Activated CD4-positive, alpha-beta T cell treated with anti-CD3 and anti-CD28 coated beads for 36 hours (primary cell): ENCODE measurements at regions not wholly inside any gene's neighbourhood (a gene's known extent, or its start where the extent isn't known, plus 50 kb on each side); places are given as distances from the start of the nearest gene placed in this dataset.

Source experiments
- ATAC-seq: fragments of 200-7000 bp; cut with Tn5 transposase; one replicate; pipeline ENCODE4 v1.10.0; 2021; ENCODE audit warnings: mild to moderate bottlenecking, moderate library complexity
- CTCF ChIA-PET: fragments of 350-600 bp; sonication (Branson Sonifier 250); formaldehyde crosslinking; loops from one replicate; lab custom pipeline; 2021; ENCODE audit warnings: antibody characterized with exemption; lab: Charles Lee
- POLR2A ChIA-PET: fragments of 350-600 bp; sonication (Branson Sonifier 250); formaldehyde crosslinking; loops from one replicate; lab custom pipeline; 2021; ENCODE audit warnings: antibody characterized with exemption, inconsistent platforms; lab: Charles Lee
- DNase-seq: peaks from one replicate; pipeline ENCODE4 v3.0.0-alpha.2; 2020
- H3K27ac Mint-ChIP-seq: one replicate; pipeline ENCODE4 v1.8.0; 2021; ENCODE audit warnings: mixed read lengths
- H3K27me3 Mint-ChIP-seq: one replicate; pipeline ENCODE4 v1.8.0; 2021; ENCODE audit warnings: mixed read lengths
- H3K36me3 Mint-ChIP-seq: one replicate; pipeline ENCODE4 v1.8.0; 2021; ENCODE audit warnings: low read depth, mixed read lengths
- H3K4me1 Mint-ChIP-seq: one replicate; pipeline ENCODE4 v1.8.0; 2021; ENCODE audit warnings: mixed read lengths
- H3K4me3 Mint-ChIP-seq: one replicate; pipeline ENCODE4 v1.8.0; 2021; ENCODE audit warnings: mild to moderate bottlenecking, moderate library complexity, mixed read lengths
- H3K9me3 Mint-ChIP-seq: one replicate; pipeline ENCODE4 v1.8.0; 2021; ENCODE audit warnings: low read depth, mixed read lengths
- intact Hi-C, 2 experiments: fragments of 100-400 bp; cut with DNase I in 1 of 2; cut with micrococcal nuclease in 1 of 2; formaldehyde crosslinking; loops; one replicate each; pipeline versions ENCODE4 v1.14.2 to v1.15.1; 2022 to 2024; cut with DNase I, micrococcal nuclease

DNA sequence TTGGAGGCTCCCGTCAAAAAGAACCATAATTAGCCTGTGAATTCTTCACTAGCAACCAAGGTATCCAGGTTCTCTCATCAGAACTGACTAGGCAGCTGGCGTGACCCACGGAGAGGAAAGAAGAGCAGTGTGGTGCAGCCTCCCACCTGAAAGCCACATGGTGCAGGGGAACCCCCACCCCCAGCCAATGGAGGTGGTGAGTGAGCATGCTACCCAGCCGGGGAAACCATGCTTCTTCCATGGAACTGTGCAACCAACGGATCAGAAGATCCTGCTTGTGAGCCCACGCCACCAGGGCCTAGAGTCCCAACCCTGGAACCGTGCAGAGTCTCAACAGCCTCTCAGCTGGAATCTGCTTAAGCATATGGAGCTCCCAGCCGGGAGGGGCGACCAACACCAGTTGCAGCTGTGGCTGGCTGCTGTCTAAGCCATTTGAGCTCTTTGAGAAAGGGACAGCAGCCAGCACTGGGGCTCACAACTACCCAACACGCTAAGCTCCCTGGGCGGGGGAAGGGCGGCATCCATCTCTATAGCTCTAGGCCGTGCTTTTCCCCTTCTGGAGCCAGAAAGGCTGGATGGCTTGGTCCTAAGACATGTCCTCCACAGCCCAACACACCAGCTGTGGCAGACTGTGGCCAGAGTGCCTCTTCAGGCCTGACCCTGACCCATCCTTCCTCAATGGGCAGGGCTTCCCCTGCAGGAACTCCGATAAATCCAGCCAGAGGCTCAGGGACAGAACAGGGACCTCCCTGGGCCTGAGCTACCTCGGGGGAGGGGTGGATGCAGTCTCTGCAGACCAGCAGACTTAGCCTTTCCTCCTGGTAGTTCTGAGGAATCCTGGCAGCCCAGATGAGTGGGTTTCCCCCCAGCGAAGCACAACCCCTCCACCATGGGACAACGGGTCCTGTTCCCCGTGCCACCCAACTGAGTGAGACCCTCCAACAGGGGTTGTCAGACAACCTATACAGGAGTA lies 151.4 kb upstream of the NXPH2 start:
- ChIA-PET CTCF (interaction anchor here (0.7 kb wide), 1 partner anchor 314 kb away, joined by 4 read pairs; no protein-coding TSS in a partner anchor), POLR2A (no interaction called here)
- no peak for DNase-seq
- Mint-ChIP-seq H3K27me3 (no peaks in the 10 kb centered on the region), H3K36me3 (no peaks in the 10 kb centered on the region), H3K4me3 (no peak overlapping the region), H3K9me3 (peaks cover 3% of the 10 kb centered on the region), H3K4me1 (no peaks in the 10 kb centered on the region), H3K27ac (no peak overlapping the region)
- no peak for ATAC-seq
- intact Hi-C loops = no loop called here

DNA sequence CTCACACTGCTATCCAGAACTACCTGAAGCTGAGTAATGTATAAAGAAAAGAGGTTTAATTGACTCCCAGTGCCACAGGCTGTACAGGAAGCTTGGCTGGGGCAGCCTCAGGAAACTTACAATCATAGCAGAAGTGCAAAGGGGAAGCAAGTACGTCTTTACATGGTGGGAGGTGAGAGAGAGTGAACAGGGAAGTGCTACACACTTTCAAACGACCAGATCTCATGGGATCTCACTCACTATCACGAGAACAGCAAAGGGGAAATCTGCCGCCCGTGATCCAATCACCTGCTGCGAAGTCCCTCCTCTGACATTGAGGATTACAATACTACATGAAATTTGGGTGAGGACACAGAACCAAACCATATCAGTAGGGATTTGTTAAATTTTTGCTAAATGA lies 150.4 kb upstream of the NXPH2 start:
- no peak for ATAC-seq
- no peak for DNase-seq
- H3K36me3 Mint-ChIP-seq = no peaks in the 10 kb centered on the region
- no peaks in the 10 kb centered on the region for H3K27me3 Mint-ChIP-seq
- POLR2A ChIA-PET = no interaction called here
- CTCF ChIA-PET = no interaction called here
- H3K4me3 Mint-ChIP-seq = no peak overlapping the region
- H3K4me1 Mint-ChIP-seq = no peaks in the 10 kb centered on the region
- H3K27ac Mint-ChIP-seq = no peak overlapping the region
- H3K9me3 Mint-ChIP-seq = peaks cover 3% of the 10 kb centered on the region
- intact Hi-C loops = no loop called here

DNA sequence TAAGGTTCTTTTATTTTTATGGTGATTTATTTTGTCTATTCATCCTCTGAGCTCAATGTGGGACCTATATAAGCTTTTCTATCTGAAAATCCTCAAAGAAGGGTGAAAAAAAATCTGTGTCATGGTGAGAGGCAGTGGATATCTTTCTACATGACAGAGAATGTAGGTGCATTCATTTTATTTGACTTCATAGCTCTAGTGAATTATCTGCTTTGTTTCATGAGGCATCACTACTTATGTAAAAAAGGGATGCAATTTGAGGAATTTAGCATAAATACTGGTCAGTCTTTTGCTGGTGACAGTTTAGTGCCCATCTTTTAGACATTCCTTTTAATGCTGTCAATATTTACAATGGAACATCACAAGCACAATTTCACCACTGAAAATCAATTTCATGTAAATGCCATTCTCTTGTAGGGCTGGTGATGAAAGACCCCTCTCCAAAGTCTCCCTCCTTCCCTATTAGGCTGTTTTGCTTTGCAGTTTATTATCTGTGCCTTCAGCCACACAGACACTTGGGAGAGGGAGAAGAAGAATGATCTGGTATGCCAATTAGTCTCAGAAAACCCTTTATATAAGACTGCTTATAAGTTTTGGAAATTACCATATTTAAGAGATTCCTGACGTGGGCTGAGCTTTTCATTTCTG lies 148.3 kb upstream of the NXPH2 start:
- Mint-ChIP-seq H3K27me3 (no peaks in the 10 kb centered on the region), H3K4me1 (no peaks in the 10 kb centered on the region), H3K9me3 (peaks cover 3% of the 10 kb centered on the region), H3K36me3 (no peaks in the 10 kb centered on the region), H3K27ac (no peak overlapping the region), H3K4me3 (no peak overlapping the region)
- intact Hi-C loops = no loop called here
- POLR2A ChIA-PET = no interaction called here
- DNase-seq = no peak
- no peak for ATAC-seq
- CTCF ChIA-PET = no interaction called here

DNA sequence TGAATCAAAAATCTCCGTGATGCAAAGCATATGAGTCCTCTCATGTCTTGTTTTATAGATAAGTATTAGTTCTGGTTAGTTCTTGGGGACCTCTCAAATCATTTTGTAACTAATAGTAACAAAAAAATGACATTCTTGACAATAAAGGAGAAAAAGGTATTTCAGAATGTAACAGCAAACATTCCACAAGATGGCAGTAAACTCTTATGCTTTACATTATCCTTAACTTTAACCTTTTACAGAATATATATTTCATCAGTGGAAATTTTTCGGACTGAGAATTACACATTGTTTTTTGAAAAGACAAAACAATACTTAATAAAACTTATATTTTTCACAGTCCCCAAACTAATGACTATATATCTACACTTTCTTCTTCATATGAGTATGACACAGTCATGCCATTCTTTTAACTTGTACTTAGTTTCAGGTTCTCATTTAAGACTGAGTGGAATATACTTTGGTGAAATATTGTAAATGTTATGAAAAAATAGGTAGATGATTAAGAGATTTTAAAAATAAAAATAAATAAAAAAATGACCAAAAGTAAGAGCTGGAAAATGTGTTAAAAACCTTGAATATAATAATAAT lies 142.9 kb upstream of the NXPH2 start:
- ChIA-PET POLR2A (no interaction called here), CTCF (no interaction called here)
- no peak overlapping the region for H3K27ac Mint-ChIP-seq

DNA sequence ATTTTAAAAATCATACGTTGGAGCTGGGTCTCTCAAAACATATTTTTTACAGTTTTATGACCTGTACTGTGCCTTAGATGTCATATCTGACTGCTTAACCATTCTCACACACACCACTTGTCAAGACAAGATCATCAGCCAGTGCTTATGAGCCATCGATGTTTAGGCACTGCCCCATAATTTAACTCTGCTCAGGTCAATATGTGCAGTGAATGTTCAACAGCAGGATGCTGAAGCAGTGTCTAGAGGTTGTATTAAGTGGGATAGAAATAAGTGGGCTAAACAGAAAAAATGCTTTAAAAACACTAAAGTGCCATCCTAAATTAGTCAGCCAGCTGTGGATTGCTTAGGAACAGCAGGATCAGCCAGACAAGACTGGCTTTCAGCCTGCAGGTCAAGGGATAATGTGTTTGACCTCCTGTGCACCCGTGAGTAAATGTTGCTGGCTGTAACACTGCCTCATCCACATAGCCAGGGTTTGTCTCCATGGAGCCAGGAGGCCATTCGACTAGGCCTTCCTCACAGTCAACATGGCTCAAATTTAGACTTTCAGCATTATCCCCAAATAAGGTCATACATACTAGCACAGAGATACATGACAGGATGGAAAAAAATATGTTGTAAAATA lies 139.0 kb upstream of the NXPH2 start:
- ChIA-PET CTCF (no interaction called here), POLR2A (no interaction called here)
- H3K36me3 Mint-ChIP-seq = no peaks in the 10 kb centered on the region
- H3K9me3 Mint-ChIP-seq = peaks cover 1% of the 10 kb centered on the region
- no peaks in the 10 kb centered on the region for H3K27me3 Mint-ChIP-seq
- H3K4me1 Mint-ChIP-seq = no peaks in the 10 kb centered on the region
- no peak for DNase-seq
- H3K27ac Mint-ChIP-seq = no peak overlapping the region
- intact Hi-C loops = no loop called here
- no peak overlapping the region for H3K4me3 Mint-ChIP-seq
- no peak for ATAC-seq

More for the DNA sequence above, 142.9 kb upstream of the NXPH2 start:
- DNase-seq = no peak
- intact Hi-C loops = no loop called here
- Mint-ChIP-seq H3K27me3 (no peaks in the 10 kb centered on the region), H3K4me1 (no peaks in the 10 kb centered on the region), H3K36me3 (no peaks in the 10 kb centered on the region), H3K9me3 (peaks cover 1% of the 10 kb centered on the region), H3K4me3 (no peak overlapping the region)
- ATAC-seq = no peak

DNA sequence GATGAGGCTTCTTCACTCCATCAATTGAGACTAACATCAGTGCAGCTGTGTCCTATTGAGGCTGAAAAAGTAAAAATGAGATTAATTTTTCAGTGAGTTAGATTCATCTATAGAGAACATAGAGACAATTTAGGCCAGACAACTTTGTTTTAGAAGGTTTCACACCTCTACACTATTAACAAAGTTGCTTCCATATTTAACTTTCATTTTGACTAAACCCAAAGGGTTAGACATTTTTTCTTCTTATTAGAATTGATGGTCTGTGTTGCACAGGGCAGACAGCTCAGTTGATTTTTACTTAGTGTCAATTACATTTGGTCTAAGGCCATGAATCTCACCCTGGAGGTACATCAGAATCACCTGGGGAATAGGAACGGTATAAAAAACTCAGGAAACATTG lies 130.2 kb upstream of the NXPH2 start:
- no peaks in the 10 kb centered on the region for H3K36me3 Mint-ChIP-seq
- H3K27ac Mint-ChIP-seq = no peak overlapping the region
- intact Hi-C loops = no loop called here
- peaks cover 4% of the 10 kb centered on the region for H3K9me3 Mint-ChIP-seq
- CTCF ChIA-PET = no interaction called here
- no peak overlapping the region for H3K4me3 Mint-ChIP-seq
- DNase-seq (no peak), ATAC-seq (no peak)
- H3K4me1 Mint-ChIP-seq = no peaks in the 10 kb centered on the region
- POLR2A ChIA-PET = no interaction called here
- H3K27me3 Mint-ChIP-seq = no peaks in the 10 kb centered on the region

DNA sequence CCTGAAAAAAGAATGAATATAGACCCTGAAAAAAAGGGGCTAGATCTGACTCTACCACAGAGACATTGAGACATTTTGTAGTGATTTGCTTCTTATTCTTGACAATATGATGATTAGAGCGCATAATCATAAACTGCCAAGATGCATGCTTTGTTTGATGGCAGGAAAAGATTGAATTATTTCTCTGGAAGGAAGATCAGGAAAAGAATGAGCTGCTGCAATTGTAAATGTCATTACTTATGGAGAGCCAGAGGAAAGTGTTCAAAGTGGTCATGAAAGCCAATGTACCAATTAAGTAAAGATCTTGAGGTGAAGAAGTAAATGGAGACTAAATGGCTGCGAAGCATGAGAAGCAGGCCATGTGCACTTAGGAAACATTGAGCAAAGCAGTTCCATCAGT lies 126.4 kb upstream of the NXPH2 start:
- no peak for DNase-seq
- no peaks in the 10 kb centered on the region for H3K4me1 Mint-ChIP-seq
- no peaks in the 10 kb centered on the region for H3K36me3 Mint-ChIP-seq
- H3K27ac Mint-ChIP-seq = no peak overlapping the region
- H3K4me3 Mint-ChIP-seq = no peak overlapping the region
- intact Hi-C loops = no loop called here
- CTCF ChIA-PET = no interaction called here
- POLR2A ChIA-PET = no interaction called here
- peaks cover 2% of the 10 kb centered on the region for H3K9me3 Mint-ChIP-seq
- ATAC-seq = no peak
- H3K27me3 Mint-ChIP-seq = no peaks in the 10 kb centered on the region

DNA sequence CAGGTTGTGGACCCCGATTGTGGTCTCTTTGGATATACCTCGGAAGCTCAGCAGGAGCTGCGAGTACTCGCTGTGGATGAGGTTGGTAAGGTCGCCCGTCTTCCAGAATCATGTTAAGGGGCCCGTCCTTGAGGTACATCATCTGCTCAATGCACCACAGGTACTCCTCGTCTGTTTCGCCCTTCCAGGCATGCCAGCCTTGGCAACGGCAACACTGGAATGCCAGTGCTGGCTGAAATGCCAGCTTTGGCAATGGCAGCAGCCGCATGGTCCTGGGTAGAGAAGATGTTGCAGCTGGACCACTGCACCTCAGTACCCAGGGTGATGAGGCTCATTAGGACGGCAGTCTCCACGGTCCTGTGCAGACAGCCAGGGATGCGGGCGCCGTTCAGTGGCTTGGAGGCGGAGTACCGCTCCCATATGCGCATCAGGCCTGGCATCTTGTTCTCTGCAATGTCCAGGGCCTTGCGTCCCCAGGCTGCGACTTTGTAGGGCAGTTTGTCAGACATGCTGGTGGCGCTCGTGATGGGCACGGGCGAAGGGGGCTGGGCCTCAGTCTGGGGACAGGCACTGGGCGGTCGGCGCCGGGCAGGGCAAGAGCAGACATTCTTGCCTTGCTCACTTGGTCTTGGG lies 122.2 kb upstream of the NXPH2 start:
- Mint-ChIP-seq H3K9me3 (no peaks in the 10 kb centered on the region), H3K36me3 (no peaks in the 10 kb centered on the region), H3K27ac (no peak overlapping the region), H3K4me3 (no peak overlapping the region), H3K4me1 (no peaks in the 10 kb centered on the region), H3K27me3 (no peaks in the 10 kb centered on the region)
- DNase-seq (no peak), ATAC-seq (no peak)
- POLR2A ChIA-PET = no interaction called here
- CTCF ChIA-PET = no interaction called here
- intact Hi-C loops = no loop called here

DNA sequence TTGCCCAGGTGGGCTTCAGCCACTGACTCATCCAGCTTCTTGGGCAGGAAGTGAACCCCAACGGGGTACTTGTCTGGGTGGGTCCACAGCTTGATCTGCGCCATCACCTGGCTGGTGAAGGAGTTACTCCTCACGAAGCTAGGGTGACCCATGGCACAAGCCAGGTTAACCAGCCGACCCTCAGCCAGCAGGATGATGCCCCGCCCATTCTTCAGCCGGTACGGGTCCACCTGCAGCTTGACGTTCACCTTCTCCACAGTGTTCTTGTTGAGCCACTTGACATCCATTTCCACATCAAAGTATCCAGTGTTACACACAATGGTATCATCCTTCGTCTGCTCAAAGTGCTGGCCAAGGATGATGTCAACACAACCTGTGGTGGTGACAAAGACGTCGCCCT lies 121.3 kb upstream of the NXPH2 start:
- Mint-ChIP-seq H3K4me1 (no peaks in the 10 kb centered on the region), H3K36me3 (no peaks in the 10 kb centered on the region), H3K27ac (no peak overlapping the region), H3K9me3 (no peaks in the 10 kb centered on the region), H3K4me3 (no peak overlapping the region), H3K27me3 (no peaks in the 10 kb centered on the region)
- ATAC-seq = no peak
- intact Hi-C loops = no loop called here
- POLR2A ChIA-PET = no interaction called here
- DNase-seq = no peak
- CTCF ChIA-PET = no interaction called here

DNA sequence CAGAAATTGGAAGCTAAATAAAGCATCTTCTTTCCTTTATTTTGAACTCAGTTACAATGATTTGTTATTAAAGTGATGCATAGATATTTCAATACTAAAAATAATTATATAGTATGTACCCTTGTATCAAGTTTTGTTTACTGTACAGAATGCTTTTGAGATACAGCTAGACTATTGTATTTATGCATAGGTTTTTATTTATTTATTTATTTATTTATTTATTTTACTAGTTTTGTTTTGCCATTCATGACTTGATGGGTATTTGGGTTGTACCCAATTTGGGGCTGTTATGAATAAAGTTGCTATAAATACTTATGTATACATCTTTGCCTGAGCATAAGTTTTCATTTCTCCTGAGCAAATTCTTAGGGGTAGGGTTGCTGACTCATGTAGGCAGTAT lies 118.7 kb upstream of the NXPH2 start:
- no peaks in the 10 kb centered on the region for H3K36me3 Mint-ChIP-seq
- H3K9me3 Mint-ChIP-seq = no peaks in the 10 kb centered on the region
- H3K27ac Mint-ChIP-seq = no peak overlapping the region
- H3K4me1 Mint-ChIP-seq = no peaks in the 10 kb centered on the region
- DNase-seq (no peak), ATAC-seq (no peak)
- ChIA-PET CTCF (no interaction called here), POLR2A (no interaction called here)
- no peak overlapping the region for H3K4me3 Mint-ChIP-seq
- H3K27me3 Mint-ChIP-seq = no peaks in the 10 kb centered on the region
- intact Hi-C loops = no loop called here

DNA sequence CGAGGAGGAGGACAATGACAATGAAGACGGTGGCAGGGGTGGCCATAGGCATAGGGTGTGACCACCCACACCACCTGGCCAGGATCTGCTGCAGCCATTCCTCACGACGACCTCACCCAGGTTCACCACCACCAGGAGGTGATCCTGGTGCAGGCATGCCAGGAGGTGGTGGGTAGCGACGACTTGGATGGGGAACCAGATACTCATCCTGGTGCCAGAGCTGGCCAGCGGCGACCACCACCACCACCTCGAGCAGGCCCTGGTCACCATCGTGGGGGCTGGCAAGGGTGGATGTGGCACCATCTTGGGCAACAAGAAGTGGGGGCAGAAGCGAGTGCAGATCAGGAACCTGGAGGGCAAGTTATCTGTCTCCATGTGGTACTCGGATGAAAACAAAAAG lies 117.1 kb upstream of the NXPH2 start:
- H3K36me3 Mint-ChIP-seq = no peaks in the 10 kb centered on the region
- H3K27ac Mint-ChIP-seq = no peak overlapping the region
- no peak for ATAC-seq
- ChIA-PET CTCF (no interaction called here), POLR2A (no interaction called here)
- intact Hi-C loops = no loop called here
- H3K4me1 Mint-ChIP-seq = no peaks in the 10 kb centered on the region
- no peaks in the 10 kb centered on the region for H3K27me3 Mint-ChIP-seq
- DNase-seq = no peak
- H3K9me3 Mint-ChIP-seq = no peaks in the 10 kb centered on the region
- H3K4me3 Mint-ChIP-seq = no peak overlapping the region
